Stomach (tissue), 4 donors: ENCODE measurements at regions not wholly inside any gene's neighbourhood (a gene's known extent, or its start where the extent isn't known, plus 50 kb on each side); places are given as distances from the start of the nearest gene placed in this dataset.

Source experiments
- CTCF ChIP-seq, 7 experiments: fragments of 450-650 bp in 4 of 7; fragments of 200-600 bp in 3 of 7; sonication (generic) in 3 of 7; IDR thresholded peaks; one replicate each; pipeline ENCODE4 v1.5.1; 2016 to 2019; ENCODE audit warnings: antibody characterized with exemption in 7 of 7, control low read depth in 2 of 7, mild to moderate bottlenecking in 1 of 7
- POLR2AphosphoS5 ChIP-seq, 3 donors: sonication (generic); formaldehyde crosslinking; IDR thresholded peaks; one replicate each; pipeline ENCODE4 v1.6.1; 2016; ENCODE audit warnings: antibody characterized with exemption in 3 of 3

GRCh38 chr11:64451856-64452255 lies 92.9 kb downstream of the RPS6KA4 start:
- no peak for TF ChIP-seq POLR2AphosphoS5 (IDR thresholded peaks at IDR 0.05)
- TF ChIP-seq CTCF (IDR thresholded peaks at IDR 0.05): no peak
